ENCODE measurements at regions not wholly inside any gene's neighbourhood (a gene's known extent, or its start where the extent isn't known, plus 50 kb on each side); places are given as distances from the start of the nearest gene placed in this dataset.

DNA sequence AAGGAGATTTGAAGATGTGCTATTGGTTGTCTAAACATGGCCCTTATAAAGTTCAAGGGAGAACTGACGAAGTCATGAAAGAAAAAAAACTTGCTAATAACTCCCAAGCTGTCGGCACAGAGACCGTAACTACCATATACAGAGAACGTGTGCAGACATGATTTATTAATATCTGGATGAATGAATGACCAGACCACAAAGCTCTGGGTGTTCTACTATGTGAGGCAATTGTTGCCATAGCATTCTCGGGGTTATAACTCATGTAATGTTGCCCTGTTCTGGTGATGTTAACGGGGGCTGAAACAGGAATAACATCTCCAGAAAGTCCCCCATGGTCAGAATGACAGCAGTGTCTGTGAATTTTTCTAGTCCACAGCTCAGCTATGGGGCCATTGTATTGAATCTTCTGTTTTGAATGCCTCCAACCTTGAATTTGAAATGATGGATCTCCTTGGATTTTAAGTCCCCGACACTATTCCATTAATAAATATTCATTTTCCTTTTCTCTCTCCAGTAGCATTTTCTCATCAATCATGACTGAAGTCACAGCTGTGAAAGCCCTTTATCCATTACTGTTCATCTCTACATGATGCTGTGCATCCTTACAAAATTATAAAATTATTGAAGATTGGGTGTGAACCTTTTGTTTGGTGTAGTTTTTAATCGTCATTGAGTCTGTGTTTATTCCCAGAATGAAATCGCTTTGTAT is 483.4 kb upstream of the KLHL29 start:
- ATAC-seq, result no peak

DNA sequence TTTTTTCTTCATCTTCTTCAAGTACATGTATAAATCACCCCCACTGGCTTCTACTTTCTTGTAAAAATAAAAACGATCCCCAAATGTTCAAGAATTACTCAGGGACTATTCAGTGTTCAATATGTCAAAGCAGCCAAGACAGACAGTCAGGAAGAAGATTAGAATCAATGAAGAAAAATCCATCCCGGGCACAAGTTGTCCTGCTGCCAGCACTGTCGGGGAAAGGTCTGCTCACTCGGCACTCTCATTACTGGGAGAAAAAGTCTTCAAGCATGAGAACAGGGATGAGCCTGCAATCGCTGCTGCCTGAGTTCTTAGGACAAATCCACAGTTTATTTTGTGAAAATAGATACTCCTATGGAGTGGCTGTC is 482.8 kb upstream of the KLHL29 start:
- ATAC-seq, result no peak
- no peak for DNase-seq (ENCODE audit: low spot score)

More for the DNA sequence above, 483.4 kb upstream of the KLHL29 start:
- DNase-seq (ENCODE audit: low spot score), result no peak

- DNase-seq (ENCODE audit: low spot score) (no peak), ATAC-seq (peak; percentile 34)
Measured at GRCh38 chr2:22902662-22903165, 482.3 kb upstream of the KLHL29 start.

DNA sequence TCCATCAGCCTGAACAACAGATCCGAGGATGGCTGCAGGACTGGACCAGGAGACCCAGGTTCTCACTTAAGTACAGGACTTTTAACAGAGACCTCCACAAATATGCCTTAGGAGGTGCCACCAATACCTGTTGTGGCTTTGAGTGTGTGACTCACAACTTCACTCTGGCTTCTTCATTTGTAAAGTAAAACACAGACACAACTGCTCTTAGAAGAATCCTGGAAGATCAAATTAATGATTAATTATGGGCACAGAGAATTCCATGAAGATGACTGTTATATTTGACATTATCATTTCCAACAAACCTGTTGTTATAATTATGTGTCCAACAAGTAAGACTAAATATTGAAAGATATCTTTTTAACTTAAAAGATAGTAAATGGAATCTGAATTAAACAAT is 481.4 kb upstream of the KLHL29 start:
- no peak for ATAC-seq

GRCh38 chr2:22904126-22904684 is 480.8 kb upstream of the KLHL29 start:
- no peak for DNase-seq (ENCODE audit: low spot score)

More for the DNA sequence above, 481.4 kb upstream of the KLHL29 start:
- no peak for DNase-seq (ENCODE audit: low spot score)

DNA sequence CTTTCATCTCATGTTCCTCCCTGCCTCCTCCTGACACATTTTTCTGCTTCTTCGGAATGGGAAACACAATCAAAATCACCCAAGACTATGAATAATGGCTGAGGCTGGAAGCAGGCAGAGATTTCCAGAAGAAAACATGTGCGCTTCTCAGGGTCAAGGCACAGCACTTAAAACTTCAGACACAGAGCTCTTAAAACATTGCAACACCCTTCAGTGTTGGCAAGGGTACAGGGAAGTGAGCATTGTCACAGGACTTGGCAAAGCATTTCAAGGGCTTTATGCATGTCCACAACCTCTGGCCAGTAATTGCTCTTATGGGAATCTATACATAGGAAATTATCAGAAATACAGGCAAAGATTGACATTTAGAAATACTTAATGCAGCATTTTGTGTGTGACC is 477.6 kb upstream of the KLHL29 start:
- no peak for DNase-seq (ENCODE audit: low spot score)
- ATAC-seq, result peak; percentile 72

More at GRCh38 chr2:22904126-22904684, 480.8 kb upstream of the KLHL29 start:
- peak; percentile 79 for ATAC-seq

DNA sequence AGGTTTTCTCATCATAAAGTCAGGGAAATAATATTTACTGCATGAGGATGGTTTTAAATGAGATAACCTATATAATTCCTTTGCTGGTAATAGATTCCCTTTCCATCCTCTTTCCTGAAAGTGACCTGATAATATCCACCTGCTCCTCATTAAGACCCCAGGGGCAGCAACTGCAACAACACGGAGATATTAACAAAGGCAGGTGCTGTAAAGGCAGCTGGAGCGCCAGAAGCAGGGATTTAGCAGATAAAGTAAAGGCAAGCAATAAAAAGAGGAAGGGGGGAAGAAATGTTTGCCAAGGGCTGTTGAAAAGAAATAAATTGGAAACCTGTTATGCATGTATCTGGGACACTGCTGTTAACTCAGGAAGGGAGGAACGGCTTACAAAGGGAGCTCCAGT is 472.6 kb upstream of the KLHL29 start:
- DNase-seq (ENCODE audit: low spot score) (no peak), ATAC-seq (no peak)

GRCh38 chr2:22929998-22930397 is 455.0 kb upstream of the KLHL29 start:
- DNase-seq (ENCODE audit: low spot score), result no peak

DNA sequence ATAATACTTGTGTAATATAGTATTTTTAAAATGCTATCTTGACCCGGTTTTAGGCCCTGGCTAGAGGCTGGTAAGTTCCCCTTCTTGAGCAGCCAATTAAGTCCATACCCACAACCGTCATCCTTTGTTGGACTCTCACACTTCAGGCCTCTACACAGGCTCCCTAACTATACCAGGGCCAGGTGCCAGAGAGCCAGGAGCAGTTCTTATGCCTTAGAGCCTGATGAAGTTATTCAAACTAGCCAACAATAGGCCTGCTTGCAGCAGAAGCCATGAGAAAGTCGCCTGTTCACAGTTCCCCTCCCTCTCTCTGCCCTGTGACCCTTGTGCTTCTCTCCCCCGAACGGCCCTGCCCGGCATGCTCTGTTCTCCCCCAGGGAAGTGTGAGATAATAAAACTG is 454.2 kb upstream of the KLHL29 start:
- ATAC-seq (no peak), DNase-seq (ENCODE audit: low spot score) (no peak)

More at GRCh38 chr2:22929998-22930397, 455.0 kb upstream of the KLHL29 start:
- ATAC-seq, result no peak

DNA sequence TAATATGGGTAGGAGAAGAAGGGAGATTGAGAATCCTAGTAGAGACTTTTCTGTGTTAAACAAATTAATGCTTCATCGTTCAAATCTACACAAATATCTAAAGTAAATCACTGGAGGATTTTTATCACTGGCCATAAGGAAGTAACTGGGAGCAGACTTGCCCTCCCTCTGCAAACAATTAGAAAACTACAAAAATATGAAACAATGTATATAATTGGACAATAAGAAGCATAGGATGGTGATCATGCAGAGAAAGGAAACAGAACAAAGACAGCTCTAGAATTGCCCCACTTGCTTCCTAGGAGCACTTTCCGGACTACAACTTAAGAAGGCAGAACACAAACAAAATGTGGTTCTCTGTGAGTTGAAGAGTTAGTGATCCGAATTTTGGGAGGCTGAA is 452.7 kb upstream of the KLHL29 start:
- no peak for DNase-seq (ENCODE audit: low spot score)
- ATAC-seq, result no peak

DNA sequence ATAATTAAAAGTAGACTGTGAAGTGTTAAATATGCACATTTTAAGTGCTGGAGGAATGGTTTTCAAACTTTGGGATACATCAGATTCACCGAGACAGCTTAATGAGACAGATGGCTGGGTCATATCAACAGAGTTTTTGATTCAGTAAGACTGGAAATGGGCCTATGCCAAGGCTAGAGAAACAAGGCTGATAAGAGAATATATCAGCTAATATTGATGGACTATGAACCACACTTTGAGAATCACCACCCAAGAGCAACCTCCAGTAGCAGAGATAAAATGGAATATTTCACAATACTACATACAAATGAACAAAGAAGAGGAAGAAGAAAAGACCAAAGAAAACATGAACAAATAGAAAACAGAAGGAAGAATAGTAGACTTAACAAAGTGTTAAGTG is 450.2 kb upstream of the KLHL29 start:
- ATAC-seq, result peak; percentile 87
- DNase-seq (ENCODE audit: low spot score), result no peak

- ATAC-seq (no peak), DNase-seq (ENCODE audit: low spot score) (no peak)
Measured at GRCh38 chr2:22942441-22942840, 442.5 kb upstream of the KLHL29 start.

DNA sequence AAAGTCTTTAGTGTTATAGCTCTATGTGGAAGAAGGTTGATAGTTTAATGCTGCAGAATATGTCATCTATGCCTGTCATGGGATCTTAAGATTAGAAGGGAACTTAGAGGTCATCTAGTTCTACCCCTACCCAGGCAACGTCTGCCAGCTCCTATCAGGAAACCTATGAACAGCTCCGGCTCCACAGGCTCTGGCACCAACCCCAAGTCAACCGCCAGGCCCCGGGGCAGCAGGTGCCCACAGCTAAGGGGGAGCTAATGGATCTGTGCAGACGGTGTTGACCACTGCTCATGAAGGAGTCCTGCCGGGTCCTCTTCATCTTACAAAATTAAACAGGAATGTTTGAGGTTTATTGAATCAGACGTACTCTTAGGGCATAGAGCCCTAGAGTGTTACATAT is 440.8 kb upstream of the KLHL29 start:
- ATAC-seq, result no peak
- no peak for DNase-seq (ENCODE audit: low spot score)

GRCh38 chr2:22946553-22946952 is 438.4 kb upstream of the KLHL29 start:
- DNase-seq (ENCODE audit: low spot score) (no peak), ATAC-seq (no peak)

GRCh38 chr2:22947741-22948140 is 437.2 kb upstream of the KLHL29 start:
- DNase-seq (ENCODE audit: low spot score), result no peak
- ATAC-seq, result peak; percentile 25

GRCh38 chr2:22950431-22950830 is 434.5 kb upstream of the KLHL29 start:
- DNase-seq (ENCODE audit: low spot score), result no peak
- no peak for ATAC-seq

DNA sequence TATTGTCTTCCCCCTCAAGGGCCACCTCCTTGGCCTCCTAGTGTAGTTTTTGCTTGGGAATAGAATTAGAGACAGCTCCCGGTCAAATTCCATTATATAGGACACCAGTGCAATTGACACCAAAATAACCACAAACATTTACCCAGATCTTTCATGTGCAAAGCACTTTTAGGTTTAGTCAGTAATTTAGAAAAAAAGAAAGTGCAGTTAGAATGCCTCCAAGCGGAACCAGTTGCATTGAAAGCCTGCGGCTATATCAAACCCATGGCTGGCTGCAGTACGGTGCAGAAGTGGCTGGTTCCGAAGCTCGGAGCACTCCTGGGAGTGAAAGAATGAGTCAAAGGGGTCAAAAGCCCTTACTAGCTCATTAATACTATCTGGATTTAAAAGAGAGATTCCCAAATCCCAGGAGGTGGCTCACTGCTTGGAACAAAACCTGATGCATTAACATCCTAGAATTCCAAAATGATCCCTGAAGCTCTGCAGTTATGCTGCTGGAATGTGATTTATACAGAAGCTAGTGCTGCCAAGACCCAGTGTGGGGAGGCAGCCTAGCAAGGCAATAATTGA is 432.2 kb upstream of the KLHL29 start:
- DNase-seq (ENCODE audit: low spot score), result no peak
- ATAC-seq, result no peak

GRCh38 chr2:22957446-22957845 is 427.5 kb upstream of the KLHL29 start:
- no peak for DNase-seq (ENCODE audit: low spot score)
- ATAC-seq, result no peak

GRCh38 chr2:22958308-22958707 is 426.7 kb upstream of the KLHL29 start:
- DNase-seq (ENCODE audit: low spot score) (no peak), ATAC-seq (no peak)

DNA sequence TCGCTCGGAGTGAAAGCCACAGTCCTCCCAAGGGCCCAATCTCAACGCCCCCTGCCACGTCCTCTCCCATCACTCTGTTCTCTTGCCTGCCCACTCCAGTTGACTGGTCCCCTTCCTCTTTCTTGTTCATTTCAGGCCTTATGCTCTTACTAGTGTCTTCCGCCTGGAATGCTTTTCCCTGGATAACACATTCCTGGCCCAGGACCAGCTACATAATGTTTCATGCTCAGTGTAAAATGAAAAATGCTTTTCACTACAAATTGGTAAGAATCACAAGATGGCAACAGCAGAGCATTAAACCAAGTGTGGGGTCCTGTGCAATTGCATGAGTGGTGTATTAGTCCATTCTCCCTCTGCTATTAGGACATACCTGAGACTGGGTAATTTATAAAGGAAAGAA is 417.2 kb upstream of the KLHL29 start:
- DNase-seq (ENCODE audit: low spot score) (no peak), ATAC-seq (no peak)

DNA sequence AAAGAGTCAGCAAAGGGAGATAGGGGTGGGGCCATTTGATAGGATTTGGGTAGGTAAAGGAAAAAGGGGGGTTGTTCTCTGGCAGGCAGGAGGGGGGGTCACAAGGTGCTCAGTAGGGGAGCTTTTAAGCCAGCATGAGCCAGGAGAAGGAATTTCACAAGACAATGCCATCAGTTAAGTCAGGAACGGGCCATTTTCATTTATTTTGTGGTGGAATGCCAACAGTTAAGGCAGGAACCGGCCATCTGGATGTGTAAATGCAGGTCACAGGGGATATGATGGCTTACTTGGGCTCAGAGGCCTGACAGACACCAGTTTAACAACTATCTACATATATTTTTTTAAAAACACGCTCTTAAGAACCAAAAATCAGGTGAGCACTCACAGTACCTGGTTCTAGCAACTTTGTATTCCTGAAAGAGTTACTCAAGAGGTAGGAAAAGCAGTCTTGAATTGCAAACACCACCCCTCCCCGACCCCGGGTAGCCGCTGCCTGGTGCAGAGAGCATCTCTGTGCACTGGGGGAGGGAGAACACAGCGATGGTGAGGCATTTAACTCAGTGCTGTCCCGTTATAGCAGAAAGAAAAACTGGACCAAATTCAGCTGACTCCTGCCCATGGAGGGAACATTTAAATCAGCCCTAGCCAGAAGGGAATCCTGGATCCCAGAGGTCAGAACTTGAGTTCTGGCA is 414.5 kb upstream of the KLHL29 start:
- DNase-seq (ENCODE audit: low spot score) (no peak), ATAC-seq (no peak)

GRCh38 chr2:22970991-22971390 is 414.0 kb upstream of the KLHL29 start:
- no peak for DNase-seq (ENCODE audit: low spot score)
- ATAC-seq, result no peak
